ENCODE measurements at regions not wholly inside any gene's neighbourhood (a gene's known extent, or its start where the extent isn't known, plus 50 kb on each side); places are given as distances from the start of the nearest gene placed in this dataset.

GRCh38 chr13:97110936-97111335 is 111.2 kb upstream of the MBNL2 start:
- DNase-seq (ENCODE audit: extremely low read depth, low read depth, low spot score): no peak

GRCh38 chr13:97111756-97112155 is 110.4 kb upstream of the MBNL2 start:
- DNase-seq (ENCODE audit: extremely low read depth, low read depth, low spot score): no peak

- no peak for DNase-seq (ENCODE audit: extremely low read depth, low read depth, low spot score)
Observed at GRCh38 chr13:97112446-97113152, 109.5 kb upstream of the MBNL2 start.

GRCh38 chr13:97113231-97114001 is 108.7 kb upstream of the MBNL2 start:
- no peak for DNase-seq (ENCODE audit: extremely low read depth, low read depth, low spot score)

DNA sequence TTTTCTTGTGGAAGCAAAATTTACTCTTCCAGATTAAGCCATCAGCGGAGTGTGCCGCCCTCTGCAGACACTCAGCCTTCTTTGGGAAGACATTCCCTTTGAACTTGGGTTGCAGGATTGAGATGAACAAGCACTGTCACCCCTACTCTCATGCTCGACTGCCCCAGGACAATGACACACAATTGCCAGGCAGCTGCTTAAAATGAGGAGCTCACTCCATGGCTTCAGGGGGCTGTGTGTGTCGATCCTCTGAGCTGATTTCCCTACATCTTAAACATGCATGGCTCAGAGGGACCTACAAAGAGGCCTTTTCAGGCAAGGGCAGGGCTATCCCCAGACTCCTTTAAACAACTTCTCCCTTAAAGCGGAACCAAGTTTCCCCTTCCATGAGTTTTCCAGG is 107.5 kb upstream of the MBNL2 start:
- no peak for DNase-seq (ENCODE audit: extremely low read depth, low read depth, low spot score)

DNA sequence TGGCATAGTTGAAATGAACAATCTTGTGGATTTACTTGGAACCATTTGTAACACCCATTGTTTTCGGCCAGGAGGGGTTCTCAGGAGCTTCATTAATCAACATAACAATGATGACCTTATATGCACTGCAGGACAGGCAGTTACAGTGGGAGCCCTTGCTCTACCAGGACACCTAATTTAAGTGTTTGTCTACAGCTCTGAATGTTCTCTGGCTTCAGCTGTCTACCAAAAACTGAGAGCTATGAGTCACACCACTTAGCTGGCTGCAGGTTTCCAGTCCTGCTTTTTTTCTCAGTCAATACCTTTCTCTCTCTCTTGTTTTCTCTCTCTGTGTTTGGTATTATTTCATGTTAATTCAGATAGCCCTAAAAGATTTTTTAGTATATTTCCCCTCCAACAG is 105.4 kb upstream of the MBNL2 start:
- no peak for DNase-seq (ENCODE audit: extremely low read depth, low read depth, low spot score)

DNA sequence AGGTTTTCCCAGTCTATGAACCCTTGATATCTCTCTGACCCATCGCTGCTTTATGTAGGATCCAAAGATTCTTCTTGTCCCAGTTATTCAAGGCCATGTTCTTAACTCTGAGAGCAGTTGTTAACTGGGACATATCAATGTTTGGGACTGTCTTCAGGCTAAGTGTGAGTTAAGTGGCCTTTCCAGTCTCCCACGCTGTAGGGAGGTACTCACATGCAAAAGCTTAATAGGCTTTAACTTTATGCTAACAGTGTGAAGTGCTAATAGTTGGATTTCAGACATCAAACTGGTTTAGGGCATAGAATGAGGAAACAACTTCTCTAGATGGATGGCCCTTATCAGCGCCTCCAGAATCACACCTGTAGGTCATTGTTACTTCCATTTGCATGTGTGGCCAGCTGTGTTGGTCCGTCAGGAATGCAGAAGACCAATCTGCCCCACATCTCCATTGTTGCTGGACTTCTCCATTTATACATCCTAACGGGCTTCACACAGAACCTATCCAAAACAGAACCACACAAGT is 104.7 kb upstream of the MBNL2 start:
- DNase-seq (ENCODE audit: extremely low read depth, low read depth, low spot score): no peak

DNA sequence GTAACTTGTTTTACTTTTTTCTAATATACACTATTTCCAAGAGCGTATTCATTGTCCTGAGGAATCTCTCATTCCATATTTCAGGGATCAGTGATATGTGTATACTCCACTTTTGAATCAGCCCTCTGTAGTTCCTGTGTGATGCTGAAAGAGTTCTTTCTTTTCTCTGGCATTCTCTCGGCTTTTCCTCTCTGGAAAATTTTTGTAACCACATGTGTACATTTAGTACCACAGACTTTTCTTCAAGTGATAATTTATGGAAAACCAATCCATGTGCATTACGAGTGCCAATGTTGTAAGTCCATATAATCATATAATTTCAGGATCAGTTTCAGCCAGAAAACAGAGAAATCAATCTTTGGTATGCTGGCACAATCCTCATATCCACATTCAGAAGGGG is 102.2 kb upstream of the MBNL2 start:
- DNase-seq (ENCODE audit: extremely low read depth, low read depth, low spot score): no peak

DNA sequence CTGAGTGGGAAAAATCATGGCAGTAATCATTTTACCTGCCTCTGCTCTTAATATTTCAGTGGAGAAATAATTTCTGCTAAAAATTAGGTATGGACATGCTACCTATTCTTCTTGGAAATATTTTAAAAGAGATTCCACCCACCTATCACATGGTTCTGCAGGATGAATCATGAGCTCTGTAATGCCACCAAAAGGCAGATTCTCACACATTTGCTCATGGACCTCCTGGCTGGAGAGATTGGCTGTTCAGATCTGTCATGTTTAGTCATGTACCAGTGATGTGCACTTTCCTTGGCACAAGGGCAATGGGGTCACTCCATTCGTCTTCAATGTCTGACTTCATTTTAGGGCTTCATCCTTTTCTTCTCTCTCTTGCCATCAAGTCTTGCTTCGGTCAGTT is 101.8 kb upstream of the MBNL2 start:
- no peak for DNase-seq (ENCODE audit: extremely low read depth, low read depth, low spot score)

DNA sequence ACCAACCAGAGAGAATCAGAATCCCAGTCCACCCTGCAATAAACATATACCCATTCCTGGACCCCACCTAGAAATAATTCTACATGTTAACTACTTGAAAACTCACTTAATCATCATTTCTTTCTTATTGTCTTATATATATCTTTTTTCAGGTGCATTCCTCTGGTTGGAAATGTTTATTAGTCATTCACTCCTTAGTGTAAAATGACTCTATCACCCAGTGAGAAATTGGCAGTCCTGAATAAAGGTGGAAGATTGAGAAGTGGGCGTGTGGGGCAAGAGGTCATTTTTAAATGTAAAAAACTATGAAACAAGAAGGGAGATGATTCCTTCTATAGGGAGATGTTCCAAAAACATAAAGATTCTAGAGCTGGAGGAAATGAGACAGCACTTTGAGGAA is 101.2 kb upstream of the MBNL2 start:
- no peak for DNase-seq (ENCODE audit: extremely low read depth, low read depth, low spot score)

GRCh38 chr13:97121894-97122293 is 100.2 kb upstream of the MBNL2 start:
- DNase-seq (ENCODE audit: extremely low read depth, low read depth, low spot score): no peak

DNA sequence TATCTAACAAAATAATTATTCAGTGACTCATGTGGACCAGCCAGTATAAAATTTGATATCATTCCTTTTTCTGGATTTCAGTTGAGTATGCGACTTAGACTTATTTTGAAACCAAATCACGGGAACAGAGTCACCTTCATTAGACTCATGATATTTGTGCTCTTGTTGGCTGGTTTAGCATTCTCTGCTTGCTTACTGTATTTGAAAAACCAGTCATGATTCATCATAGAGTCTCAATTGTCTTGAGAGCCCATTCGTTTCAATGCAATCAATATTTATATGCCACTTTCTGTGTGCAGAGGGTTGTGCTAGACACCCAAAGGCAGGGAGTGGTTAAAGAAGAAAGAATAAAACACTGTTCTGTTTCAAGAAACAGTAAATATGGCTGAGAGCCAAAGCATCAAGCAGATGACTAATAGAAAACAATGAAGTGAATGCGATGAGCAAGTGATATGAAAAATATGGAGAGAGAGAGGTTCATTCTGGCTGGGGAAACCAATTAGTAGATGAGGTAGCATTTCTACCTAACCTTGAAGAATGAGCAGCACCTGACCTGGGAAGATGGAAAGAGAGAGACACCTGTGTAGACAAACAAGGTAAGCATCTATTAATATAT is 99.6 kb upstream of the MBNL2 start:
- DNase-seq (ENCODE audit: extremely low read depth, low read depth, low spot score): no peak

DNA sequence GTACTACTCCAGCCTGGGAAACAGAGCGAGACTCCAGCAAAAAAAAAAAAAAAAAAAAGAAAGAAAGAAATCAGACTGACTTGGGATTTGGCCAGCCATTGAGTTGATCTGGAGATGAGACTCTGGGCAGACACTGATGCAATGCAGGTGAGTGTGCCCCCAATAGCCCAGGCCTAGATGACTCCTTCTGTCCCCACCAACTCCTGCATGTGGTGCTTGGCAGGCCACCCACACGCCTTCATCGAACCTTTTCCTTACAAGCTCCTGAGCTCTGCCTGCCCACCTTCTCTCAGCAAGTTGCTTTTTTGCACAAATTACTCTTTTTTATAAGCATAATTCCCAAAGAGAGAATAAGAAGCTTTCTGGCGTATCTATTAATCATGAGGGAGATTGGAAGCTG is 97.9 kb upstream of the MBNL2 start:
- DNase-seq (ENCODE audit: extremely low read depth, low read depth, low spot score): no peak

DNA sequence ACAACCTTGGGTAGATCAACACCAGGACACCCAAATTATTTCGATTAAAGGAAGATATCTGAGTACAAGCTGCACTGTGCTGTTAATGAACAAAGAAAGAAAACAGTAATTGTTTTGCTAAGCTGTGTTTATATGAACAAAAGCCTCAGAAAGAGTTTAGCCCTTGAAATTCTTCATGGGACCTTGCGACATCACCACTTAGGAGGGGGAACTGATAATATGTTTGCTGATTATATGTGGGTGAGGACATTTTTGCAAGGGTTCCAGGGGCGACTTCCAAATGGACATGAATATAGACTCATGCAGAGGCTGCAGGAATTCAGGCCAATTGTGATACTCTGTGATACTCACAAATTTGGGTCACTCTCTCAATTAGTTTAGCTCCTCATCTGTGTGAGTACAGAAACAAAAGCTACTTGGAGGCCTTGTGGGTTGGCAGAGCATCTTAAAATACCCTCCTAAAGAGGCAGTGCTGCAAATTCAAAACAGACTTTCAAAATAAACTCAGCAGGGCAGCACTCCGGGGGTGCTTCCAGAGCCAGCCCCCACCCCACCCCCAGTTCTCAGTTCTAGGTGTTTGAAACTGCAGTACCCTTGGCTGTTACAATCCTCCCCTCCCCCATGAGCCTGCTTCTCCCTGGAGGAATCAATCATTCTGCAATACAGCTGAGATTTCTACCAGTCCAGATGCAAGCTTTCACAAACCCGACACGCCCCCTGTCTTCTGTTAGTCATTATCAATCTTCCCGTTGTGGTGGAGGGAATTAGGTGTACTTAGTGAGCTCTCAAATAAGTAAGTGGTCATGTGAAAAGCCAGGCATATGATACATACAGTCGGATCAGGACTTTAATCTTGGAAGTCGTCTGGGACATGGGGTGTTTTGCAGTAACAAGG is 97.0 kb upstream of the MBNL2 start:
- DNase-seq (ENCODE audit: extremely low read depth, low read depth, low spot score): no peak

GRCh38 chr13:97125810-97126738 is 96.1 kb upstream of the MBNL2 start:
- no peak for DNase-seq (ENCODE audit: extremely low read depth, low read depth, low spot score)

DNA sequence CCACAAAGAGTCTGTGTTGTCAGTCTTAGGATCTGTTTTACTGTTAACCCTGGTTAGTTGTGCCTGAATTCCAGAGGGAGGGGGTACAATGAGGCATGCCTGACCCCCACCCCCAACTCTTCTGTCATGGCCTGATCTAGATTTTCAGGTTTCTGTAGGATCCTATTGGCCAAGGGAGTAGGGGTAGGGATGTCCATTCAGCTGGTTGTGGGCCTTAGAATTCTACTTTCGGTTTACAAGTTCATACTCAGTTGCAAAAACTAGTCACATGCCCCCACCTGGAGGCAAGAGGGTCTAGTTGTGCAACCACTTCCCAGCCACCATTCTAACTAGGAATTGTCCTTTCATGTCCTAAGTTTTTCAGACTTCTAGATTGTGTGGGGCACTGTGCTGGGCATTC is 94.3 kb upstream of the MBNL2 start:
- no peak for DNase-seq (ENCODE audit: extremely low read depth, low read depth, low spot score)

GRCh38 chr13:97130190-97130589 is 91.9 kb upstream of the MBNL2 start:
- DNase-seq (ENCODE audit: extremely low read depth, low read depth, low spot score): no peak

DNA sequence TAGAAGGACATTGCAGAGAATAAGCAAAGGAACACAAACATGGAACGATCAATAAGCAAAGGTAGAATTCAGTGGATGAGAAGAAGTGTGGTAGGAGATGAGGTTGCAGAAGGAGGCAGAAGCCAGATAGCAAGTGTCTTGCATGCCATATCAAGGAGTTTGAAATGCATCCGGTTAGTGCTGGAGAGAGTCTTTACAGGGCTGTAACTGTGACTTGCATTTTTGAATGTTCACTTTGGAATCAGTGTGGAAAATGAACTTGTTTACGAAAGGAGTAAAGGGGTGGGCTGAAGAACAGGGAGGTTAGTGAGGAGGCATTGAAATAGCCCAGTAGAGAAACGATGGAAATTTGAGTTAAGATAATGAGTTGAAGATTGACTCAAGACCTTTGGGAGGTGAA is 90.7 kb upstream of the MBNL2 start:
- DNase-seq (ENCODE audit: extremely low read depth, low read depth, low spot score): no peak

GRCh38 chr13:97133554-97133953 is 88.6 kb upstream of the MBNL2 start:
- no peak for DNase-seq (ENCODE audit: extremely low read depth, low read depth, low spot score)

DNA sequence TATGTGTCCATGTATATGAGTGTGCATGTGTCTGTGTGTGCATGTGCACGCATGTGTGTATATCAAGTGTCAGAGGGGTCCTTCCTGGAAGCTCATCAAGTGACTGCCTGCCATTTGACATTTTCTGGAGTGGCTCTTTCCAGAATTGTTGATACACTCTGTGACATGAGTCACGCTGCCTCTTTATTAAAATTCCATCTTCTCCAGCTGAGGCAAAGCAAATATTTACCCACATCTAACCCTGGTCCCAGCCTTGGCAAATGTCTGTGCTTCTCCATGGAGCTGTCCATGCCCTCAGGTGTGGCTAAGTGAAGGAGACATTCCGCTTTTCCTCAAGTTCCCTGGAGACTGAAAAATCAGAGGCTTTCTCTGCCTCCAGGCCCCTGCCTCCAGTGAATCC is 88.2 kb upstream of the MBNL2 start:
- DNase-seq (ENCODE audit: extremely low read depth, low read depth, low spot score): no peak

Measured in glomerular endothelial cell (primary cell).